Trophoblast cell (in vitro differentiated cells and primary cell): ENCODE measurements at regions not wholly inside any gene's neighbourhood (a gene's known extent, or its start where the extent isn't known, plus 50 kb on each side); places are given as distances from the start of the nearest gene placed in this dataset.

ENCODE experiments used
- DNase-seq, 2 donors: peaks; one replicate each; pipeline ENCODE4 v3.0.0-alpha.2; 2016
- H2AFZ ChIP-seq: 2 replicates; pipeline ENCODE4 v1.6.1; 2013; ENCODE audit warnings: low read length, moderate library complexity, mild to moderate bottlenecking; ENCODE audit not compliant: insufficient read depth, poor library complexity
- H2AK5ac ChIP-seq: 2 replicates; pipeline ENCODE4 v1.6.1; 2013; ENCODE audit warnings: mild to moderate bottlenecking, low read length
- H2BK120ac ChIP-seq: 2 replicates; pipeline ENCODE4 v1.6.1; 2013; ENCODE audit warnings: low read length, mild to moderate bottlenecking, moderate library complexity; ENCODE audit not compliant: insufficient read depth, poor library complexity
- H2BK12ac ChIP-seq: 2 replicates; pipeline ENCODE4 v1.6.1; 2013; ENCODE audit warnings: mild to moderate bottlenecking, low read length, moderate library complexity
- H2BK5ac ChIP-seq: 2 replicates; pipeline ENCODE4 v1.6.1; 2013; ENCODE audit warnings: low read length, low read depth, moderate library complexity, mild to moderate bottlenecking; ENCODE audit not compliant: poor library complexity
- H3K14ac ChIP-seq: 2 replicates; pipeline ENCODE4 v1.6.1; 2013; ENCODE audit warnings: mild to moderate bottlenecking, low read length
- H3K18ac ChIP-seq: 2 replicates; pipeline ENCODE4 v1.6.1; 2013; ENCODE audit warnings: mild to moderate bottlenecking, low read length
- H3K23ac ChIP-seq: 2 replicates; pipeline ENCODE4 v1.6.1; 2013; ENCODE audit warnings: low read length
- H3K27ac ChIP-seq: 2 replicates; pipeline ENCODE4 v1.5.1; 2013; ENCODE audit warnings: low read depth, mild to moderate bottlenecking, inconsistent platforms, low read length, moderate library complexity
- H3K27me3 ChIP-seq: 2 replicates; pipeline ENCODE4 v1.6.1; 2013; ENCODE audit warnings: inconsistent platforms, mild to moderate bottlenecking, low read length, moderate library complexity; ENCODE audit not compliant: insufficient read depth
- H3K36me3 ChIP-seq, 2 experiments: 1 replicate in 1 of 2; 2 replicates in 1 of 2; pipeline ENCODE4 v1.6.1; 2013; ENCODE audit warnings: low read length in 2 of 2, mild to moderate bottlenecking in 2 of 2, moderate library complexity in 1 of 2; ENCODE audit not compliant: insufficient read depth in 2 of 2, control insufficient read depth in 1 of 2
- H3K4ac ChIP-seq: 2 replicates; pipeline ENCODE4 v1.6.1; 2013; ENCODE audit warnings: low read depth, mild to moderate bottlenecking, low read length, moderate library complexity
- H3K4me1 ChIP-seq, 2 experiments: 1 replicate in 1 of 2; 2 replicates in 1 of 2; pipeline ENCODE4 v1.6.1; 2013; ENCODE audit warnings: low read length in 2 of 2, mild to moderate bottlenecking in 2 of 2, moderate library complexity in 1 of 2; ENCODE audit not compliant: insufficient read depth in 2 of 2, control insufficient read depth in 1 of 2
- H3K4me2 ChIP-seq: 2 replicates; pipeline ENCODE4 v1.6.1; 2013; ENCODE audit warnings: inconsistent platforms, mild to moderate bottlenecking, low read length, moderate library complexity
- H3K4me3 ChIP-seq: 2 replicates; pipeline ENCODE4 v1.5.1; 2013; ENCODE audit warnings: mild to moderate bottlenecking, low read depth, low read length, inconsistent platforms
- H3K79me1 ChIP-seq: one replicate; pipeline ENCODE4 v1.6.1; 2013; ENCODE audit warnings: low read length
- H3K79me2 ChIP-seq: 2 replicates; pipeline ENCODE4 v1.6.1; 2013; ENCODE audit warnings: low read length, mild to moderate bottlenecking; ENCODE audit not compliant: control insufficient read depth, insufficient read depth, poor library complexity
- H3K9ac ChIP-seq: 2 replicates; pipeline ENCODE4 v1.6.1; 2013; ENCODE audit warnings: mild to moderate bottlenecking, low read length
- H3K9me3 ChIP-seq: 2 replicates; pipeline ENCODE4 v1.6.1; 2013; ENCODE audit warnings: low read depth, mild to moderate bottlenecking, control low read depth, inconsistent platforms, low read length; ENCODE audit not compliant: insufficient read depth
- H4K12ac ChIP-seq: 2 replicates; pipeline ENCODE4 v1.6.1; 2013; ENCODE audit warnings: low read depth, mild to moderate bottlenecking, low read length, moderate library complexity
- H4K8ac ChIP-seq: 2 replicates; pipeline ENCODE4 v1.6.1; 2013; ENCODE audit warnings: low read depth, mild to moderate bottlenecking, low read length, moderate library complexity
- H4K91ac ChIP-seq: one replicate; pipeline ENCODE4 v1.6.1; 2013; ENCODE audit warnings: low read depth, mild to moderate bottlenecking, low read length, moderate library complexity
- WGBS: extraction: QIAGEN DNeasy Blood & Tissue Kit; methylation state at CpG from one replicate; pipeline ENCODE4 v1.1.7; 2013; ENCODE audit warnings: missing lambda C conversion rate; ENCODE audit not compliant: insufficient read length, insufficient coverage; ENCODE audit errors: extremely low coverage; 5-methylcytosine and 5-hydroxymethylcytosine counted together

DNA sequence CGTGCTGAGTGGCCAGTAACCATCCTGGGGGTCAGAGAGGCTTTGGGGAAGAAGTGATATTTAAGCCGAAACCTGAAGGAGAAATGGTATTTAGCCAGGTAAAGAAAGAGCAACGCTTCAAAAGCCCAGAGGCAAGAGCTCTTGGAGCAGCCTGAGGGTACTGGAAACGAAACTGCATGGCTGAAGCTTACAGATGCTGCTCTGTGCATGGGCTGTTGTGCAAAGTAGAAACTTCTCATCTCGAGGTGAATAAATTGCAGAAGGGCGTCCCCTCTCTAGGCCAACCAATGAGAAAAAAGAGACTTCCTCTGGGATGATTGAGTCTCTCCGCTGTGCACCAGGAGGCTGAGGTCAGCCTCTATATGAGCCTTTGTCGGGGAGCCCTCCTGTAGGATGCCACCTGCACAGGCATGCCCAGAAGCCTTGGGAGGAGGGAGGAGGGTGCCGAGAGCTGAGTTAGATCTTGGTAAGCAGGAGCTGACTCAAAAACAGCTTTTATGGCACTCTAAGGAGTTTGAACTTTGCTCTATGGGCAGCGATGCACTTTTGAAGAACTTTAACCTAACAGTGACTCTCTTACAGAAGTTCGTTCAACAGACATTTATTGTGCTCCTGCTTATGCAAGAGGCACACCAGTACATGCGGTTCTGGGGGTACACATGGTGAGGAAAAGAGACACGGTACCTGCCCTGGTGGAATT is 61.6 kb upstream of the EDN1 start:
- no peak overlapping the region for H3K18ac ChIP-seq
- H3K14ac ChIP-seq = no peak overlapping the region
- no peak overlapping the region for H4K12ac ChIP-seq
- H4K91ac ChIP-seq = no peak overlapping the region
- no CpG with 5 or more reads among the region's 13 CpGs for WGBS
- no peaks in the 10 kb centered on the region for H3K4me1 ChIP-seq
- no peak overlapping the region for H3K27ac ChIP-seq
- H3K9ac ChIP-seq = no peak overlapping the region
- H3K36me3 ChIP-seq = no peaks in the 10 kb centered on the region
- no peaks in the 10 kb centered on the region for H3K79me1 ChIP-seq
- H3K27me3 ChIP-seq = no peaks in the 10 kb centered on the region
- H2AFZ ChIP-seq = no peak overlapping the region
- H4K8ac ChIP-seq = no peak overlapping the region
- no peak overlapping the region for H2AK5ac ChIP-seq
- peak; percentile 46 to 67 for DNase-seq
- no peak overlapping the region for H3K4me3 ChIP-seq
- no peak overlapping the region for H3K4ac ChIP-seq
- no peak overlapping the region for H2BK120ac ChIP-seq
- no peak overlapping the region for H3K4me2 ChIP-seq
- H3K23ac ChIP-seq = no peak overlapping the region
- no peak overlapping the region for H2BK12ac ChIP-seq
- no peaks in the 10 kb centered on the region for H3K9me3 ChIP-seq
- no peak overlapping the region for H2BK5ac ChIP-seq
- no peaks in the 10 kb centered on the region for H3K79me2 ChIP-seq

DNA sequence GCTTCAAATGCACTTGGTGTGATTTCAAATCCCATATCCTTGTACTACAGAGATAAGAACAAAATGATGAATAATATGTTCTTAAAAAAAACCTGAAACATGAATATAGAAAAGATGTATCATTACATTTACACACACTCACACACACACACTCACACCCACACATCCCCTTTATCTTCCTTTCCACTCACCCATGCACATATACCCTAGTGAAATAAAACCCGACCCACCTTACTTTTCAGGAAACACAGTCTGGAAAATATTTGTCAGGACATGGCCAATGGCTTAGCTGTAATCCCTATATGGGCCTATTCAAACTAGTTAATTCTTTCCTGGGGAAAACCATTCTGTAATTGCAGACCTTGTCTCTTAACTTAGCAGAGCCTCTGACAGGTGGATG is 60.8 kb upstream of the EDN1 start:
- Histone ChIP-seq H3K4me3 (no peak overlapping the region), H3K27ac (no peak overlapping the region), H4K91ac (no peak overlapping the region), H3K36me3 (no peaks in the 10 kb centered on the region), H2BK12ac (no peak overlapping the region), H3K79me2 (no peaks in the 10 kb centered on the region), H2AK5ac (no peak overlapping the region), H2AFZ (no peak overlapping the region), H3K23ac (no peak overlapping the region), H3K4me2 (no peak overlapping the region), H4K12ac (no peak overlapping the region), H3K79me1 (no peaks in the 10 kb centered on the region), H3K9me3 (no peaks in the 10 kb centered on the region), H3K27me3 (no peaks in the 10 kb centered on the region), H3K14ac (no peak overlapping the region), H2BK120ac (no peak overlapping the region), H3K4ac (no peak overlapping the region), H3K9ac (no peak overlapping the region), H3K4me1 (no peaks in the 10 kb centered on the region), H3K18ac (no peak overlapping the region), H2BK5ac (no peak overlapping the region), H4K8ac (no peak overlapping the region)
- no CpG with 5 or more reads among the region's 1 CpG for WGBS
- DNase-seq = no peak

DNA sequence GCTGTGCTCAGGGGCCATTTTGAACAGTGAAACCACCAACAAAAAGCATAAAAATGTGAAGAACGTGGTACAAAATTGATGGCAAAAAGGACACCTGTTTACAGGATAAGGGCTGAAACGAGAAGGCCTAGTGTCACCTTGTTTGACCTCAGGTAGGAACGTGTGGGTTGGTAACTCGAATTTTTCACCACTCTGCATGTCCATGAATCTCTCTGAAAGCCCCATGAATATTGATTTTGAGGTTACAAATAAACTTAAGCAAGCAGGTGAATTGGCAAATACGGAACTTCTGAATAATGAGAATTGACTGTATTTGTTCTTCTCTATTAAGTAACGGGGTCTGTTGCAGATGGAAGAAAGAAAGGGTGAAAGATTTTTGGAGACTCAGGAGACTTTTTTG is 59.6 kb upstream of the EDN1 start:
- H2AK5ac ChIP-seq = no peak overlapping the region
- no peak overlapping the region for H4K8ac ChIP-seq
- no peaks in the 10 kb centered on the region for H3K79me2 ChIP-seq
- H3K27ac ChIP-seq = no peak overlapping the region
- no peak overlapping the region for H3K23ac ChIP-seq
- no peak overlapping the region for H4K91ac ChIP-seq
- no peaks in the 10 kb centered on the region for H3K9me3 ChIP-seq
- H2BK5ac ChIP-seq = no peak overlapping the region
- no peak overlapping the region for H2BK120ac ChIP-seq
- peak in 1 of 2 donors; percentile 31 for DNase-seq
- no peak overlapping the region for H3K4ac ChIP-seq
- H3K18ac ChIP-seq = no peak overlapping the region
- WGBS = no CpG with 5 or more reads among the region's 6 CpGs
- no peak overlapping the region for H3K4me3 ChIP-seq
- H2BK12ac ChIP-seq = no peak overlapping the region
- no peaks in the 10 kb centered on the region for H3K27me3 ChIP-seq
- no peaks in the 10 kb centered on the region for H3K4me1 ChIP-seq
- no peak overlapping the region for H3K9ac ChIP-seq
- H3K14ac ChIP-seq = no peak overlapping the region
- H4K12ac ChIP-seq = no peak overlapping the region
- no peaks in the 10 kb centered on the region for H3K36me3 ChIP-seq
- H3K79me1 ChIP-seq = no peaks in the 10 kb centered on the region
- no peak overlapping the region for H2AFZ ChIP-seq
- H3K4me2 ChIP-seq = no peak overlapping the region

DNA sequence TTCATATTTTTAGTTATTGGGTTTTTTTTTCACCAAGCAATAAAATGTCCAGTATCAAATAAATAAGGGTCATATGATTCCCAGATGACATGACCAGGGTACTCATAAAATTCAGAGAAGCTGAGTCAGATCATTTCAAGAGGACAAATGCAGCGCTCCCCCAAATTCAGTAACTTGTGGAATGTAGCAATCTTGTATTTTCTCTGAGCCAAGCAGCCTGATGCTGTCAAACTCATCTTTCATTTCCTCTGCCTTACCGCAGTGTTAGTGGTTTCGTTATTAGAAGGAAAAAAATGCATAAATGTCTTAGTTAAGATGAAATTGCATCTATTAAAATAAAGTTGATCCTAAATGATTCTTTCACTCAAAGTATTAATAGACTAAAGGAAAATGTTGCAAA is 57.8 kb upstream of the EDN1 start:
- no peak overlapping the region for H3K4me3 ChIP-seq
- H3K14ac ChIP-seq = no peak overlapping the region
- no peak overlapping the region for H4K91ac ChIP-seq
- no peaks in the 10 kb centered on the region for H3K36me3 ChIP-seq
- H3K79me2 ChIP-seq = no peaks in the 10 kb centered on the region
- no peak overlapping the region for H4K8ac ChIP-seq
- no peak overlapping the region for H2BK5ac ChIP-seq
- no peak overlapping the region for H4K12ac ChIP-seq
- no peak overlapping the region for H2BK12ac ChIP-seq
- no peak overlapping the region for H3K27ac ChIP-seq
- no CpG with 5 or more reads among the region's 3 CpGs for WGBS
- no peak overlapping the region for H3K4me2 ChIP-seq
- no peak overlapping the region for H3K4ac ChIP-seq
- H2AFZ ChIP-seq = no peak overlapping the region
- no peak overlapping the region for H3K9ac ChIP-seq
- H2AK5ac ChIP-seq = no peak overlapping the region
- H3K27me3 ChIP-seq = no peaks in the 10 kb centered on the region
- peak in 1 of 2 donors; percentile 28 for DNase-seq
- no peaks in the 10 kb centered on the region for H3K79me1 ChIP-seq
- H3K4me1 ChIP-seq = no peaks in the 10 kb centered on the region
- no peak overlapping the region for H3K18ac ChIP-seq
- no peak overlapping the region for H2BK120ac ChIP-seq
- no peaks in the 10 kb centered on the region for H3K9me3 ChIP-seq
- H3K23ac ChIP-seq = no peak overlapping the region
